ENCODE measurements at regions not wholly inside any gene's neighbourhood (a gene's known extent, or its start where the extent isn't known, plus 50 kb on each side); places are given as distances from the start of the nearest gene placed in this dataset.

DNA sequence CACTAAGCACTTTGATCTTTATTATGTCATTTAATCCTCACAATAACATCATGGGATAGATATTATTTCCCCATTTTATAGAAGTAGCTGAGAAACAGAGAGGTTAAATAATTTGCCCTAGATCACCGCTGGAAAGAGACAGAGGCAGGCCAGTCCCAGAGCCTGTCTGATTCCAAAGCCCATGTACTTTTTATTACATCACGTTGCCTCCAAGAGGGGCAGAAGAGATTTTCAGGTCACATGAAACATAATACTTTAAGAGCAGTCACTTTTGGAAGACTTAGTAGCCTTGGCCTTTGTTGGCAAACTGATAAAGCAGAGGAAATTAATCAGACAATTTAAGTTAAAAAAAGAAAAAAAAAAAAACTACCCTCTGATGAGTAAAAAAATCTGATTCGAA, 200.2 kb upstream of the ARHGAP20 start:
- no peak for TF ChIP-seq EZH2 (IDR thresholded peaks at IDR 0.05)
- no peak for TF ChIP-seq POLR2AphosphoS5 (IDR thresholded peaks at IDR 0.05; ENCODE audit: borderline replicate concordance, low read depth, low read length)
- TF ChIP-seq FOXP2 (optimal IDR thresholded peaks at IDR 0.05; ENCODE audit: control extremely low read depth, extremely low read length, insufficient read depth) = no peak

Measured in SK-N-MC (cell line).